Activated naive CD4-positive, alpha-beta T cell treated with anti-CD3 and anti-CD28 coated beads for 36 hours (primary cell): ENCODE measurements at regions not wholly inside any gene's neighbourhood (a gene's known extent, or its start where the extent isn't known, plus 50 kb on each side); places are given as distances from the start of the nearest gene placed in this dataset.
A peak's percentile ranks its signal among the peaks of the same experiment; 100 is the strongest.
"Not testable (repeated sequence)": the region's sequence is repeated elsewhere in the genome, so short reads cannot be mapped to it uniquely, and the experiment has no call there.

ENCODE experiments used
- CTCF ChIA-PET: fragments of 350-600 bp; sonication (Branson Sonifier 250); formaldehyde crosslinking; loops from one replicate; lab custom pipeline; 2021; ENCODE audit warnings: antibody characterized with exemption; lab: Charles Lee
- DNase-seq: peaks from one replicate; pipeline ENCODE4 v3.0.0-alpha.2; 2020
- H3K27ac Mint-ChIP-seq: one replicate; pipeline ENCODE4 v1.8.0; 2021; ENCODE audit warnings: mild to moderate bottlenecking, mixed read lengths
- H3K27me3 Mint-ChIP-seq: one replicate; pipeline ENCODE4 v1.8.0; 2021; ENCODE audit warnings: low read depth, mixed read lengths
- H3K36me3 Mint-ChIP-seq: one replicate; pipeline ENCODE4 v1.8.0; 2021; ENCODE audit warnings: low read depth, mixed read lengths
- H3K4me1 Mint-ChIP-seq: one replicate; pipeline ENCODE4 v1.8.0; 2021; ENCODE audit warnings: low read depth, mixed read lengths
- H3K4me3 Mint-ChIP-seq: one replicate; pipeline ENCODE4 v1.8.0; 2021; ENCODE audit warnings: mild to moderate bottlenecking, moderate library complexity, mixed read lengths
- H3K9me3 Mint-ChIP-seq: one replicate; pipeline ENCODE4 v1.8.0; 2021; ENCODE audit warnings: mixed read lengths
- intact Hi-C: fragments of 100-400 bp; cut with micrococcal nuclease; formaldehyde crosslinking; loops from one replicate; pipeline ENCODE4 v1.15.1; 2023

DNA sequence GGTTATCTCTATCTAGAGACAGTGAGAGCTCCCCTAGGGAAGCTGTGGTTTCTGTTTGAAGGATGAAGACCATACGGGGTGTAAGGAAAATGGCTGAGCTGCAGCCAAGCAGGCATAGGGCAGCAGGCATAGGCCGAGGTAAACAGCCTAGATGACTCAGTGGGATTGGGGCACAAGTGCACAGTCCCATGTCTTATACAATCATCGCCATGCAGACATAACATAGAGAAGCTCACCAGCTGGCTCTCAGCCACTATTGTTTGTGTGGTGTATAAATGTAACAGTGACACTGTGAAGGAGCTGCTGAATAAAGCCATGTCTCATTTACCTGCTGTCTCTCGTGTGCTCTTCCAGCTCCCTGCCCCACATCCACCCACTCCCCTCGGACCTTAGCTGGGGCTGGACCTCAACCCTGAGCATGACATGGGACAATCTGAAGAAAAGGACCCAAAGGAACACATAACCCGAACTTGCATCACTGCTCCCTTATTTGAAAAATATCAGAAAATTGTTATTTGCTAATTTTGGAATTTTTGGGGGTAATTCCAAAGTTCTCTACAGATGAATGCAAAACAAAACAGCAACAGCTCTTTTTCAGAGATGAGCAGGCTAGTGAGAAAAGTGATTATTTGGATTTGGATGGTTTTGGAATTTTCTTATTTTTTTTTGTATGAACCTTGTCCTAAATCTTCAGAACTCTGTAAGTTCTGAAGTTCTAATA lies 582.7 kb downstream of the REEP3 start:
- no peak overlapping the region for H3K27ac Mint-ChIP-seq
- intact Hi-C loops = no loop called here
- H3K4me1 Mint-ChIP-seq = no peaks in the 10 kb centered on the region
- H3K9me3 Mint-ChIP-seq = no peaks in the 10 kb centered on the region
- H3K27me3 Mint-ChIP-seq = no peaks in the 10 kb centered on the region
- no peak overlapping the region for H3K4me3 Mint-ChIP-seq
- no peaks in the 10 kb centered on the region for H3K36me3 Mint-ChIP-seq
- no peak for DNase-seq
- CTCF ChIA-PET = interaction anchor here (0.7 to 0.8 kb wide), 2 partner anchors 68 to 109 kb away, joined by 3 read pairs; no protein-coding TSS in a partner anchor

DNA sequence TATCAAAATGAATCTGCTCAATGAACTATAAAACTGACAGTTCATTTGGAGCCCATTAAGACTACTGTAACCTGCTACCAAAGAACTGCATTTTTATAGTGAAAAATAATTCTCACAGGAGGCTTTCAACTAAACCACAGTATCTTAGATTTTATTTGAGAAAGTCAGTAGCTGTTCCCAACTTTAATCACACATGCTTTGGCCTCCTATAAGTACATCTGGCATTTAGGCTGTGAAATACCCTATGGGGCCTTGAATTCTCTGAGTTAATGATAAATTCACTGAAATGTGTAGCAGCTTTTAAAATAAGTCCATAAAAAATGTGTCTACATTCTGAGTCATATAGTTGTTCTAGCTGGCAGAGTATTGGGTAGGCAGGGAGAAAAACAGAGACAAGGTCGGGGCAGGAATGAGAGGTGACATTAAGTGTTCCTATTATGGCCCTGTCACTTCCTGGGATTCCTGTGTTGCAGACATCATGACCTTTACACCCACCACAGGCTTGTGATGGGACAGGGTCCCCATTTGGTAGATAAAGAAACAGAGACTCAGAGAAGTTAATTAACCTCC lies 588.8 kb downstream of the REEP3 start:
- Mint-ChIP-seq H3K4me3 (no peak overlapping the region), H3K36me3 (no peaks in the 10 kb centered on the region), H3K4me1 (peaks cover 6% of the 10 kb centered on the region), H3K27ac (no peak overlapping the region), H3K27me3 (no peaks in the 10 kb centered on the region), H3K9me3 (no peaks in the 10 kb centered on the region)
- CTCF ChIA-PET = interaction anchor here (0.6 kb wide), 1 partner anchor 133 kb away, joined by 3 read pairs; no protein-coding TSS in a partner anchor
- intact Hi-C loops = loop anchor here (10.0 kb wide), 1 partner anchor 195 kb away; no protein-coding TSS in a partner anchor
- DNase-seq = no peak

DNA sequence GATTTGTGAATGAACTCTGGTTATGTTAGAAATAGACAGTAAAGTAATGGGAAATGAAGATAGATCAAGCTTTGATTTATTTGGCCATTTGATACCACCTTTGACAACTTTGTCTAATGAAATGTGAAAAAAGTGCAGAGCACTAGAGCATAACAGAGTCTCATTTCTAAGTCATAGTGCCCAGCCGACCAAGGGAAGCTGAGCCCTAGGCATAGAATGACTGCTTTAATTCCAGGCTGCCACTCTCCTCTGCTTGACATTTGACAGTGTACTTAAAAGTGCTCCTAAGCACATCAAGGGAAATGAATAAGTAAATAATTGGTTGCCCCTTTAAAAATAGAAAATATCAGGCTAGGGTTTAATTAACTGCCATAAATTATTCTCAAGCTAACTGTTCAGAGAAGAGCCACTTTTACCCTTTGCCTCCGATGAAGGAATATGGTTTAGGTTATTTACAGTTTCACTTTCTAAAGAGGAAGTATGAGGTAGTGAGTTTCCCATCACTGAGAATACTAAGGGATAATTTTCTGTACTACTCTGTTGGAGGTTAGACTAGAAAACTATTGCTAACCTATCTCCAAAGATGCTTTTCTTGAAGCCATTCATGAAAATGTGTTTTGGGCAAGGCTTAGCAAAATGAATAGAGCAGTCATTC lies 591.6 kb downstream of the REEP3 start:
- Mint-ChIP-seq H3K27me3 (no peaks in the 10 kb centered on the region), H3K27ac (no peak overlapping the region), H3K4me3 (no peak overlapping the region), H3K4me1 (peaks cover 6% of the 10 kb centered on the region), H3K9me3 (no peaks in the 10 kb centered on the region), H3K36me3 (no peaks in the 10 kb centered on the region)
- intact Hi-C loops = loop anchor here (10.0 kb wide), 1 partner anchor 192 kb away; no protein-coding TSS in a partner anchor
- DNase-seq = no peak
- CTCF ChIA-PET = interaction anchor here (1.6 kb wide), 1 partner anchor 71 kb away, joined by 4 read pairs; no protein-coding TSS in a partner anchor

DNA sequence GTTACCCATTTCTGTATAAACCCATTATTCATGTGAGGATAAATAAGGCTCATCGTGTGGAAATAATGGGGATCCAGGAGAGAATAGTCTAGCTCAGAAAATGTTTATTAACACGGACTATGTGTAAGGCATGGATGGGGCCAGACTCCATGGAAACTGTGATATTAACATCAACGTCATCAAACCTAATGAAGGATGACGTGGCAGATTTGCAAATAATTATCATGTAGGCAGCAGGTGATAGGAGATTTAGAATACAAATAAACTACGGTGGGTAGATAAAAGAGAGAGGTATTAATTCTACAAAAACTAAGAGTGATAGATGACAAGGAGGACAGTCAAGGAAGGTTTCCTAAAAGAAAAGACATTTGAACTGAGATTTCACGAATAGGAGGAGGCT lies 592.2 kb downstream of the REEP3 start:
- H3K4me1 Mint-ChIP-seq = peaks cover 6% of the 10 kb centered on the region
- no peak overlapping the region for H3K4me3 Mint-ChIP-seq
- H3K36me3 Mint-ChIP-seq = no peaks in the 10 kb centered on the region
- intact Hi-C loops = loop anchor here (10.0 kb wide), 1 partner anchor 191 kb away; no protein-coding TSS in a partner anchor
- no peak overlapping the region for H3K27ac Mint-ChIP-seq
- H3K9me3 Mint-ChIP-seq = no peaks in the 10 kb centered on the region
- DNase-seq = no peak
- no peaks in the 10 kb centered on the region for H3K27me3 Mint-ChIP-seq
- CTCF ChIA-PET = interaction anchor here (1.2 to 1.6 kb wide), 2 partner anchors 72 kb away, joined by 3 to 4 read pairs; no protein-coding TSS in a partner anchor

DNA sequence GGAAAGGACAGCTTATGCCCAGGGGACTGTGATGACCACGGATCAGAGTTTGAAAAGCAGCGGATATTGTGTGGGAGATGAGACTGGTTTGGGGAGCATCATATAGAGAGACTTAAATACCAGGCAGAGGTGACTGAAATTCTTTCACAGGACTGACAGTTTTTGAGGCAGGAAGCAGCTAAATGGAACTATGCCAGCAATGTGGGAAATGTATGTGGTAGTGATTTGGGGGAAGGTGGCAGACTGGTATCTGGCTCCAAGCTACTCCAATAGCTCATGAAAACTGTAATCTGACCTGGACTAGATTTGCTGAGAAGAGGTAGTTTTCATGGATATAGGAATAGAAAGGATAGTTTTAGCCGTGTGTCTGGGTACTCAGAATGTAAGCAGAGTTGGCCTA lies 592.6 kb downstream of the REEP3 start:
- Mint-ChIP-seq H3K27me3 (no peaks in the 10 kb centered on the region), H3K9me3 (no peaks in the 10 kb centered on the region), H3K4me1 (peaks cover 6% of the 10 kb centered on the region), H3K4me3 (no peak overlapping the region), H3K27ac (no peak overlapping the region), H3K36me3 (no peaks in the 10 kb centered on the region)
- intact Hi-C loops = loop anchor here (10.0 kb wide), 1 partner anchor 191 kb away; no protein-coding TSS in a partner anchor
- CTCF ChIA-PET = interaction anchor here (1.2 kb wide), 1 partner anchor 72 kb away, joined by 3 read pairs; no protein-coding TSS in a partner anchor
- DNase-seq = no peak

- CTCF ChIA-PET = no interaction called here
These were observed 594.3 kb downstream of the REEP3 start for GRCh38 chr10:64115471-64115870.

GRCh38 chr10:64115908-64116643 lies 594.9 kb downstream of the REEP3 start:
- no peak overlapping the region for H3K27ac Mint-ChIP-seq
- peaks cover 2% of the 10 kb centered on the region for H3K27me3 Mint-ChIP-seq
- peaks cover 5% of the 10 kb centered on the region for H3K4me1 Mint-ChIP-seq
- CTCF ChIA-PET = no interaction called here
- H3K36me3 Mint-ChIP-seq = no peaks in the 10 kb centered on the region
- H3K9me3 Mint-ChIP-seq = no peaks in the 10 kb centered on the region
- H3K4me3 Mint-ChIP-seq = no peak overlapping the region
- peak; percentile 22 for DNase-seq
- intact Hi-C loops = loop anchor here (2.0 to 10.0 kb wide), 2 partner anchors 75 to 189 kb away; no protein-coding TSS in a partner anchor

More at GRCh38 chr10:64115471-64115870, 594.3 kb downstream of the REEP3 start:
- H3K27ac Mint-ChIP-seq = no peak overlapping the region
- H3K36me3 Mint-ChIP-seq = no peaks in the 10 kb centered on the region
- intact Hi-C loops = loop anchor here (10.0 kb wide), 1 partner anchor 189 kb away; no protein-coding TSS in a partner anchor
- DNase-seq = no peak
- peaks cover 2% of the 10 kb centered on the region for H3K27me3 Mint-ChIP-seq
- H3K4me1 Mint-ChIP-seq = peaks cover 5% of the 10 kb centered on the region
- H3K9me3 Mint-ChIP-seq = no peaks in the 10 kb centered on the region
- no peak overlapping the region for H3K4me3 Mint-ChIP-seq

DNA sequence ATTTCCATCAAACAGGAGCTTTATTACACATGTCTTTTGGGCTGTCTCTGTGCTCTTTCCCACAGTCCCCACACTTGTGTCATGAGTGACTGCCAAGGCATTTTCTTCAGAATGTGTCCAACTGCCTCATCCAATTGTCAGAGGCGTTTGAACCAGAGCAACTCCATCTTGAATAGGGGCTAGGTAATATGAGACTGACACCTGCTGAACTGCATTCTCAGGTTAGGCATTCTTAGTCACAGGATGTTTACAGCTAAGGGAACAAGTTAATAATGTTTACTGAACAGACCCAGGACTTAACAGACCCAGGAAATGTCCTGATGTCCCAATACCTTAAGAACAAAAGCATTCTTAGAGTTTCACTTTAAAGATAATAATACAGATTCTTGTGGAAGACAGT lies 595.5 kb downstream of the REEP3 start:
- CTCF ChIA-PET = no interaction called here
- Mint-ChIP-seq H3K4me1 (peaks cover 5% of the 10 kb centered on the region), H3K4me3 (no peak overlapping the region), H3K36me3 (no peaks in the 10 kb centered on the region), H3K9me3 (no peaks in the 10 kb centered on the region), H3K27me3 (peaks cover 2% of the 10 kb centered on the region), H3K27ac (no peak overlapping the region)
- intact Hi-C loops = loop anchor here (2.0 to 10.0 kb wide), 2 partner anchors 76 to 188 kb away; no protein-coding TSS in a partner anchor
- no peak for DNase-seq

DNA sequence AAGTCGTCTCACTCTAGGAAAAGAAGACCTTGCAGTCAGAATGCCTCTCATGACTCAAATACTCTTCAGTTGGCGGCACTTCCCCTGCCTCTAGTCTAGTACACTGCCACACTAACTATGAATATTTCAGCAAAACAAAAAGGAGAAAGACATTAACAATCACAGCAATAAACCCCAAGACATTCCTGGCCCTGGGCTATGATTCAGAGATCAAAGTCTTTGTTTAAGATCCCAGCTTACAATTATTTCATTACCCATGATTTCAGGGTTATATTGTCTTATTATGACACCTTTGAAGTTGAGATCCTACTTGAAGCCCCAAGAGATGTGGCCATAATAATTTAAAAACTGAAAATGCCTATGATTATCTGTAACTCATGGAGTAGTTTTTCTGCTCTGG lies 597.5 kb downstream of the REEP3 start:
- Mint-ChIP-seq H3K27ac (no peak overlapping the region), H3K4me3 (no peak overlapping the region), H3K4me1 (no peaks in the 10 kb centered on the region), H3K36me3 (no peaks in the 10 kb centered on the region), H3K9me3 (no peaks in the 10 kb centered on the region), H3K27me3 (peaks cover 2% of the 10 kb centered on the region)
- intact Hi-C loops = loop anchor here (10.0 kb wide), 1 partner anchor 186 kb away; no protein-coding TSS in a partner anchor
- CTCF ChIA-PET = no interaction called here
- no peak for DNase-seq

DNA sequence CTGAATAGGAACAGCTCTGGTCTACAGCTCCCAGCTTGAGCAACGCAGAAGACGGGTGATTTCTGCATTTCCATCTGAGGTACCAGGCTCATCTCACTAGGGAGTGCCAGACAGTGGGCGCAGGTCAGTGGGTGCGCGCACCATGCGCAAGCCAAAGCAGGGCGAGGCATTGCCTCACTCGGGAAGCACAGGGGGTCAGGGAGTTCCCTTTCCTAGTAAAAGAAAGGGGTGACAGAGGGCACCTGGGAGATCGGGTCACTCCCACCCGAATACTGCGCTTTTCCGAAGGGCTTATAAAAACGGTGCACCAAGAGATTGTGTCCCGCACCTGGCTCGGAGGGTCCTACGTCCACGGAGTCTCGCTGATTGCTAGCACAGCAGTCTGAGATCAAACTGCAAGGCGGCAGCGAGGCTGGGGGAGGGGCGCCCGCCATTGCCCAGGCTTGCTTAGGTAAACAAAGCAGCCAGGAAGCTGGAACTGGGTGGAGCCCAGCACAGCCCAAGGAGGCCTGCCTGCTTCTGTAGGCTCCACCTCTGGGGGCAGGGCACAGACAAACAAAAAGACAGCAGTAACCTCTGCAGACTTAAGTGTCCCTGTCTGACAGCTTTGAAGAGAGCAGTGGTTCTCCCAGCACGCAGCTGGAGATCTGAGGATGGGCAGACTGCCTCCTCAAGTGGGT lies 599.2 kb downstream of the REEP3 start:
- H3K4me3 Mint-ChIP-seq, H3K27me3 Mint-ChIP-seq, DNase-seq, H3K36me3 Mint-ChIP-seq, H3K9me3 Mint-ChIP-seq, intact Hi-C loops, H3K4me1 Mint-ChIP-seq, H3K27ac Mint-ChIP-seq: not testable (repeated sequence)
- CTCF ChIA-PET = interaction anchor here (1.1 kb wide), 1 partner anchor 66 kb away, joined by 3 read pairs; no protein-coding TSS in a partner anchor

DNA sequence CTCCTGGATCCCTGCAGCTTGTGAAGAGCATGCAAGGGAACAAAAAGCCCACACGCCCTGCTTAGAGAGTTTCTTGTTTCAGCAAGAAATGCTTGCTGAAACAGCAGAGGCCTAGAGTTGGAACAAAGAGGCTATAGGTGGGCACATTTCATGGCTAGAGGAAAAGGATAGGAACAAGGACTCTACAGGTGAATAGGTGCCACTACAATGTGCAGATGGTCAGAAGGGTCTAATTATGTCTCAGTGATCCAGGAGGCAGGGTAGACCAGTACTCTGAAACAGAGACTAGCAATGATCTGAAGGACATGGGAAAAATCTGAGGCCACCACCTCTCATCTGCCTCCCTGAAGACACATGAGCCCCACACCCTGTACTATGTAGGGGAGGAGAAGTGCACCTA lies 609.0 kb downstream of the REEP3 start:
- Mint-ChIP-seq H3K4me3 (no peak overlapping the region), H3K36me3 (no peaks in the 10 kb centered on the region), H3K27ac (no peak overlapping the region), H3K27me3 (no peaks in the 10 kb centered on the region), H3K4me1 (no peaks in the 10 kb centered on the region), H3K9me3 (no peaks in the 10 kb centered on the region)
- CTCF ChIA-PET = no interaction called here
- intact Hi-C loops = no loop called here
- DNase-seq = no peak
